COLO668 (cell line): ENCODE measurements at regions not wholly inside any gene's neighbourhood (a gene's known extent, or its start where the extent isn't known, plus 50 kb on each side); places are given as distances from the start of the nearest gene placed in this dataset.

ENCODE experiments used
- DNase-seq: peaks from one replicate; lab custom pipeline; 2025; ENCODE audit not compliant: unreplicated experiment; lab: John Stamatoyannopoulos, UW

DNA sequence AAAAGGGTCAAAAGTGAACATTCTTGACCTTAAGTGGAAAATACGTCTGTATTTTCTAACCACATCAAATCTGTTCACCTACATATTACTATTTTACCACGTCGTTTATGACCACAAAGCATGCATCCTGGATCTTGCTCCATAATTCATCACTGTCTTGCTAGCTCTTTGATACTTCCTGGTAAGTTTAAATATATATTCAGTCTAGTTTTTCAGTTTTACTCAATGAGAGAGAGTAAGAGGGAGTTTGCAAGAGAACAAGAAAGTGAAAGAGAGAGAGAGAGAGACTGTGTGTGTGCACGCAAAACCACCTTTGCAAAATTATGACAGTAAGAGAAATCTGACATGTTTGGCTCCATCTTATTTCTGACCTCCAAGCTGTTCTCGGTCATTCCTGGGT is 173.7 kb upstream of the GALNTL6 start:
- DNase-seq = no peak

DNA sequence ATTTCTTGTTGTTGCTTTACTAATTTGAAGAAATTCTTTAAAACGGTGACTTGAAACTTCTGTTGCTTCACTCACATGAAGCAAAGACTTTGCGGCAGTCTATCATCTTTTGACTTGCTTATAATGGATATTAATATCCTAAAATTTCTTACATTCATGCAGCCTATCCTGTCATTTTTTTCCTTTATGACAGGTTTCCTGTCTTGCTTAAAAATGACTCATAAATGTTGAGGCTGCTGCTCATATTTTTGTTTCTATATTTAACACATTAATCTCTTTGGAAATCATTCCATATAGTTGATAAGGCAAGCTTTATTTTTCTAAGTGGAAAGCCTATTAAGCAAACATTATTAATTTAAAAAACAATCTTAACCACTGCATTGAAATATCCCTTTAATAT is 176.6 kb upstream of the GALNTL6 start:
- no peak for DNase-seq

DNA sequence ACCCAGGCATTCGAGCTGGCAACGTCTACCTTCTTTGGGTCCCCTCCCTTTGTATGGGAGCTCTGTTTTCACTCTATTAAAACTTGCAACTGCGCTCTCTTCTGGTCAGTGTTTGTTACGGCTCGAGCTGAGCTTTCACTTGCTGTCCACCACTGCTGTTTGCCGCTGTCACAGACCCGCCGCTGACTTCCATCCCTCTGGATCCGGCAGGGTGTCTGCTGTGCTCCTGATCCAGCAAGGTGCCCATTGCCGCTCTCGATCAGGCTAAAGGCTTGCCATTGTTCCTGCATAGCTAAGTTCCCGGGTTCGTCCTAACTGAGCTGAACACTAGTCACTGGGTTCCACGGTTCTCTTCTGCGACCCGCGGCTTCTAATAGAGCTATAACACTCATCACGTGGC is 183.5 kb upstream of the GALNTL6 start:
- DNase-seq = no peak

DNA sequence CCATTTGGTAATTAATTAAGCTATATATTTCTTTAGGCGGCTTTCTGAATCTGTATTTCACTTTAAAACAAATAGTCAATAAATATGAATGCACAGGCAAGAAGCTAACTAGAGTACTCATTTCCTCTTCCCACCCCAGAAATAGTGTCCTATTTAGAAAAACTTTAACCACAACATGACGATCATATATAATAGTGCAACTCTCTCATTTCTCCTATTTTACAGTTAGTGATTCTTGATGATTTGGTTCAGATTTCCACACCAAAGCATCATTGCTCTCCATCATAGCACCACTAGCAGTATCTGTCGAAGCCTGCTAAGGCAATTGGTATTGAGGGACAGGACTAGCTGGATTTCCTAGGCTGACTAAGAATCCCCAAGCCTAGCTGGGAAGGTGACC is 184.0 kb upstream of the GALNTL6 start:
- no peak for DNase-seq

DNA sequence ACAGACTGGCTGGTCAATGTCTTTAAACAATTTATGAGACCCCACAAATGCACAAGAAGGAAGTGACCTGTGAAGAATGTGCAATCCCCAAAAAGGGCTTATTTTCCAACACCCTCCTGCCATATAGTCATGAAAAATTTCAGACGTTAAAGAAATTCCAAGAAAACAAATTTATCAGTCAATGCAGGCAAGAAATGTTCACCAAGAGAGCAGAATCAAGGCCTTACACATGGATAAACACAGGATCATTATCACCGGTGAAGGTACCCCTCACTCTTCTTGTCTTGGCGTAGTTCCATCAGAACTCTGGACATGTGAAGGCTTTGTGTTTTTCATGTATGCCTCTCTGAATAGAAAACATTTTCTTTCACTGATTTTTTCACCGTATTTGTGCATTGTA is 186.7 kb upstream of the GALNTL6 start:
- no peak for DNase-seq

DNA sequence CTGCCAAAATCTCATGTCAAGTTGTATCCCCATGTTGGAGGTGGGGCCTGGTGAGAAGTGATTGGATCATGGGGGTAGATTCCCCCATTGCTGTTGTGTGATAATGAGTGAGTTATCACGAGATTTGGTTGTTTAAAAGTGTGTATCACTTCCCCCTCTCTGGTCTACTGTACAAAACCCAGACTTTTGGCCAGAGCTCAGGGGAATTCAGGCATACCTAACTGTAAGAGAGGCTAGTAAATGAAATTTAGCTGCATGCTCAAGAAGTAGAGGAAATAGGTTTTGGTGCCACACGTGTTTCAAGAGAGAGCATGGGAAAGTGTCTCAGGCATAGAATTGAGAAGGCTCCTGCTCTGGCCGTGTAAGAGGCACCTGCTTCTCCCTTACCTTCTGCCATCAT is 190.5 kb upstream of the GALNTL6 start:
- no peak for DNase-seq

DNA sequence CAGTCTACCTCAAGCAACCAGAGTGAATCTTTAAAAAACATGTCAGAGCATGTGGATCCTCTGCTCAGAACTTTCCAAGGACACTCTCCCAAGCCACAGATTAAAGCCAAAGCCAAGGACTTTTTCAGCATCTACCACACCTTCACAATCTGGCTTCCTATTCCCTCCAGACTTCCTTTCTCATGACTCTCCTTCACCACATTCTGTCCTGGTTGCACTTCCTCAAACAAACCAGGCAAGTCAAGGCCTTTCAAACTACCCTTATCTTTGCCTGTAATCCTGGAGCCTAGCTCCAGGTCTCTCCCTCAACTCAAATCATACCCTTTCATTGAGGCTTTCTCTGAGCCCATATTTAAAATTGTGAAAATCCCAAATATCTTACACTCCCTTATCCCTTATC is 191.6 kb upstream of the GALNTL6 start:
- no peak for DNase-seq

DNA sequence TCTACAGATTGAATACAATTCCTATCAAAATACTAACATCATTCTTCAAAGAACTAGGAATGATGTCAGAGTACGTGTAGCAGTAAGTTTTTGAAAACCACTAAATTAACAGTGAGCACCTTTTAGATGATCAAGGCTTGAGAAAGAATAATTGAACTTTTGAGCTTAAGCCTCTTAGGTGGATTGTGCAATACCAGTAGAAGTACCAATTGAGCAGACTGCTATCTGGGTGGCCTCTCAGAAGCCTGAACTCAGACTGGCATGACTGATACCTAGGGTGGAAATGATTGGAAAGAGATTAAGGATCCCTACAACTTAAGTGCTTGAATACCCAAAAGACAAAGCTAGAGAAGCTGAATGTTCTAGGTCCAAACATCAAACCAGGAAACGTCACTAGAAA is 200.3 kb upstream of the GALNTL6 start:
- no peak for DNase-seq

DNA sequence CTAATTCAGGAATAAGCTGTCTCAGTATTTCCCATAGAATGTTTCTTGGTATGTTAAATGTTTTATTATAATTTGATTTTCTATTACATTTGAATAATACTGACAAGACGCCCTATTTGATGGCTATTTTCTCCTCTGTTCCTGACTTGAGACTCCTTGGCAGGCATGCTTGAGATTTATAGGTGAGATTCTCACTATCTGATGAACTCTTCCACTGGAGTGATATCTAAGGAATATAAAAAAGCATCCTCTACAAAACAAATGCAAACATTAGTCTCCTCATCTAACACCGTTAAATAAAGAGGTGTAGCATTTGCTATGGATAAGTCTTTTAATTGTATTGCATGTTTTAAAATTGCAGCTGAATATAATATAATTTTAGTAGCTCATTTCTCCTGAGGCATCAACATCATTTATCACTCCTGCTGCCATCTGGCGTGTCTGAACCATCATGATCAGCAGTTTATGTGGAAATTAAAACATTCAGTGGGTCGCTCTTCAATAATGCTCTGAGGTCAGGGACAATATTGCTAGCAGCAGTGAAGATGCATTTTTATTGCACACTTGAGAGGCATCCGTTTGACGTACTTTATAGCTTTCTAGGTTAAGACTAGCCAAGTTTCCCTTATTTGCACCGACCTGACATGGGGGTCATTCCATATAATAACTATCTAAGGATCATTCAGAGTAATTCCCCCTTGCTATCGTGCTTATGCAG is 210.4 kb upstream of the GALNTL6 start:
- no peak for DNase-seq

DNA sequence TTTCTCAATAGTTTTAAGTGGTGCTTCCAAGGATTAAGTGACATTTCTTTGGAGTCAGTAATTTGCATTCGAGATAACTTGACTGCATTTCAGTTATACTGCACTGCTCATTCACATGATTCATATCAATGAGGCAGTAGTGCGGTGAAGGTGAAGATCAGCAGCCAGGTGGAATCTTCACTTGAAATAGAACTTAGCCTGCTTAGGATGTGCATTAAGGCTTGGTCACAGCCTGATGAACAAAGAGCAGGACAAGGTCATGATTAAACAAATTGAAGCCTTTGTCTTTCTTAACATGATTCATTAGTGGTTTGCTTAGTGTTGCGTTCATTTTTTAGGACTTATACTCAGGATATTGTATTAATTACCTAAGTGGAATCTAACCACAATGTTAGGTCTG is 212.1 kb upstream of the GALNTL6 start:
- no peak for DNase-seq

DNA sequence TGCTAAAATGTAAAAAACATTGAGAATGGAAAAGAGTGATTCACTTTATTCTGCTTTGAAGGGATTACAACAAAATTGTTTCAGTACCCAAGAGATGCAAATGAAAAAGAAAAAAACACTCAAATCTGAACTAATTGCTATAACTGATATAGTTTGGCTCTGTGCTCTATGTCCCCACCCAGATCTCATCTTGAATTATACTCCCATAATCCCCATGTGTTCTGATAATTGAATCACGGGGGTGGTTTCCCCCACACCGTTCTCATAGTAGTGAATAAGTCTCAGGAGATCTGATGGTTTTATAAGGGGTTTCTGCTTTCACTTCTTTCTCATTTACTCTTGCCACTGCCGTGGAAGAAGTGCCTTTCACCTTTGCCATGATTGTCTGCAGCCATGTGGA is 213.6 kb upstream of the GALNTL6 start:
- no peak for DNase-seq

DNA sequence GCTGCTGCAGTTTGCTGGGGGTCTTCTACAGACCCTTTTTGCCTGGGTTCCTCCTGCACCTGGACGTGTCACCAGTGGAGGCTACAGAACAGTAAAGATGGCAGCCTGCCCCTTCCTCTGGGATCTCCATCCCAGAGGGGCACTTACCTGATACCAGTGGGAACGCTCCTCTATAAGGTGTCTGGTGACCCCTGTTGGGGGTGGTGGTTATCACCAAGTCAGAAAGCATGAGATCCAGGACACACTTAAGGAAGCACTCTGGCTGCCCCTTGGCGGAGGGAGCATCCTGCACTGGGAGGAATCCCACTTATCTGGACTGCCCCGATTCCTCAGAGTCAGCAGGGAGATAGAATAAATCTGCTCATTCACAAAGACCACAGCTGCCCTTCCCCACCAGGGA is 218.9 kb upstream of the GALNTL6 start:
- DNase-seq = no peak

DNA sequence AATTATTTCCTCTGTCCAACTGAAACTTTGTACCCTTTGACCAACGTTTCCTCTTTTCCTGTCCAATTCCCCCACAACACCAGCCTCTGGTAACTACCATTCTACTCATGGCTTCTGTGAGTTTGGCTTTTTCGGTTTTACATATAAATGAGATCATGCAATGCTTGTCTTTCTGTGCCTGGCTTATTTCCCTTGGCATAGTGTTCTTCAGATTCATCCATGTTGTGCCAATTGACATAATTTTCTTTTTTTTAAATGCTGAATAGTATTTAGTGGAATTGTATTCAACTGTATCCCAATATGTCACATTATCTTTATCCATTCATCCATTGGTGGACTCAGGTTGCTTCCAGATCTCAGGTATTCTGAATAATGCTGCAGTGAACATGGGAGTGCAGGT is 222.5 kb upstream of the GALNTL6 start:
- no peak for DNase-seq

DNA sequence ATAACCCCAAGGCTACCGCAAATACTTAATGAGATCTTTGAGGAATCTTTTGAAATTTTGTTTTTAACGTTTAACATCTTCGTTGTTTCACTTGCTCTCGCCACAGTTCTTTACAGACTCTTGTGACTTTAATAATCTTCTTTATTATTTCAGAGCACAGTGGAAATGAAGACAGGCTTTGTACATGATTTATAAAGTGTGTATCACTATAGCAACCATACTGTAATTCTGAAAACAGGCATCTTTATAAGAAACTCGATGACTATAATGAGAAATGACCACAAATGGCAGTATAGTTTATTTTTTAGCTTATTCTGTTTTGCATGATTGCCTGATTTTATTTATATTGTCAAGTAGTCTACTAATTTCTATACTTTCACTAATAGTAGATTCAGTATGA is 224.4 kb upstream of the GALNTL6 start:
- no peak for DNase-seq

DNA sequence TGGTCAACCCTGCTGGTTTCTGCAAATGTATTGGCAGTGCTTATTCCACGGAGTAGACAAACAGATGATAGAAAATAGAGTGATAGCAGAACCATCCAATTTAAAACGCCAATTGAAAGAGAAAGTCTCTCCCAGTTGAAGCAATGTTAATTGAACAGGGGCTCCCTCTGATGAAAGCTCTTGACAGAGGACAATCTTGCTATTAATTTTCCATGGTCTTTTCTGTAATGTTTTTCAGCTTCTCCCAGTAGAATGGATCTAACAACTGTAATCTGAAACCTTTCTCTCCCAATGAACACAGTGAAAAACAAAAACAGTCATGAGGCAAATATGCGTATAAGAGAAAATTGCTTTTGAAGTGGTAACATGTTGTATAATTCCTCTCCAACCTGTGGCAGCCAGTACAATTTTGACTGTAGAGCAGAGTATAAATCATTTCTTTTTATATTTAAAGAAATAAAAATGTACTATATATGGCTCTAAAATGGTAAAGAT is 225.1 kb upstream of the GALNTL6 start:
- DNase-seq = no peak

DNA sequence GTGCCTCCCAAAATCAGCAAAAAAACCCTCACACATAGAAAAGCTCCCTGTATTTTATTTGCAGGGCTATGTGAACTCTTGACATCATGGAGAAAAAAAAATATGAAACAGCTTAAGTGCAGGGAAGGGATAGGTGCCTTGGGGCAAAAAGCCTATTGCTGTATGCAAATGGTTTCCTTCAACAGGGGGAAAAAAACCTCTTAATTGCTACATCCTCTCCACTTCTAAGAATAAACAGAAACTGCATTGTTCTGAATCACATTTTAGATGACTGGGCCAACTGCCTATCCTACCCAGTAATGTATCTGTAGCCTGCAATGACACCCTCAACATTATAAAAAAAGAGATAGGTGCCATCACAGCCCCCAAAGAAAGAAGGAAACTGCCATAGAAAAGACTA is 229.4 kb upstream of the GALNTL6 start:
- DNase-seq = no peak

DNA sequence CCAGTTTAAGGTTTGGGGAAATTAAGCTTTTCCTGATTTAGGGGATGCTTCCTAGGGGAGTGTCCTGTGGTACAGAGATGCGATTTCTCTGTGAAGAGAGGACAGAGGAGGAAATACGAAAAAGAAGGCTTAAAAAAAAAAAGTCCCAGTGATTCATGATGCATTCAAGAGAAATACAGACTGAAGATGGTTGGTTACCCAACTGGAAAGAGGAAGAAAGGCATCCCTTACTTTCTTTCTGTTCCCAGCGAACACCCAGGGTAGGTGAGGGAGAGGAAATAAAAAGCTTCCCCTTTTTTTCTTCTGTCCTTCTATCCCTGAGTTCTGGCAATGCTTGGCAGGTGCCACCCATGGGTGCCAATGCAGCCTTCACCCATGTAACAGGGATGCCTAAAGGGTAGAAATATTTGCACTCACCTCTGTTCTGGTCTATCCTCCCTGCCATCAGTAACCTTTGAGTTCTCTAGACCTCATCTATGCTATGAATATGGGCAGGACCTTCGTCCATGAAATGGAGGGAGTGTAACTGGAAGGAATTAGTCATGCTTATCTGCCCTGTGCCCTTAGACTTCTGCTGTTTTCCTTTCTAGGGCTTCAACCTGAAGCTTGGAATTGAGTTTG is 230.1 kb upstream of the GALNTL6 start:
- no peak for DNase-seq

DNA sequence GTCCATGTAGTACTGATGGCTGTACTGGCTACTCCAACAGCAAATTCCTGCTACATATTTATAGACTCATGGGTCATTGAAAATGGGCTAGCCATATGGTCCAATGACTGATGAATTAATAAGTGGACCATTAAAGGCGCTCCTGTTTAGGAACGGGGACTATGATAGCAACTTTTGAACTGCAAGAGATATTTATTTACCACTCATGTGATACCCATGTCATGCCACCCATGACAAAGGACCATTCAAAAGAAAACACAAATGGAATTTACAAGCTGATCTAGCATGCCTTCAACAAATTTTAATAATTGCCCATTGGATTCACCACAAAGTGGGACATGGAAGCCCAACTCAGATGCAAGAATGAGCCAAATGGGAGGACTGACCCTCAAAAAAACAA is 240.0 kb upstream of the GALNTL6 start:
- DNase-seq = no peak

DNA sequence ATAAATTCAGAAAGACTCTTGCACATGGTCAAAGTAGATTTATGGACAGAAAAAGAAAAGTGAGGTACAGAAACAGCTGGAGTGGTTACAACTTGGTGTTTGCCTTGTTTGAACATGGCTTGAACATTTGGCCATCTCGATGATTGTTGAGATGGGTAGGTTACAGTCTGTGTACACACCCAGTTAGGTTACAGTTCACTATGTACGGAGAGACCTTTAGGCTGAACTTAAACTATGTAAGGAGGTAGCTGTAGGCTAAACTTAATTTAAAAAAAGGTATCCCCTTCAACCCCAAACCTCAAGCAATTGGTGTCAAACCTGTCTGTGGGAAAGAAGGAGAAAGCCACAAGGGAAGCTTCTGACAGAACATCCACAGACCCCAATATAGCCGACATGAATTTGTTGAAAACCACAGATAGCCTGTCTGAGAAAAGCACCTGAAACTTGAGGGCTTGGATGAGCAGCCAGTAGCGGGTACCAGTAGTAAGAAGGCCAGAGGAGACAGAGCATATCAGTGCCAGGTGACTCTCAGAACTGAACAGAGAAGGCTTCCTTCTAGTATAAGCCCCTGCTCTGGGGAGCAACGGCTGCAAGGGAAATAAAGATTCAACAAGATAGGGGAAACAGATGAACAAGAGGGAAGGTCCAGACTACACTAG is 247.9 kb upstream of the GALNTL6 start:
- no peak for DNase-seq

DNA sequence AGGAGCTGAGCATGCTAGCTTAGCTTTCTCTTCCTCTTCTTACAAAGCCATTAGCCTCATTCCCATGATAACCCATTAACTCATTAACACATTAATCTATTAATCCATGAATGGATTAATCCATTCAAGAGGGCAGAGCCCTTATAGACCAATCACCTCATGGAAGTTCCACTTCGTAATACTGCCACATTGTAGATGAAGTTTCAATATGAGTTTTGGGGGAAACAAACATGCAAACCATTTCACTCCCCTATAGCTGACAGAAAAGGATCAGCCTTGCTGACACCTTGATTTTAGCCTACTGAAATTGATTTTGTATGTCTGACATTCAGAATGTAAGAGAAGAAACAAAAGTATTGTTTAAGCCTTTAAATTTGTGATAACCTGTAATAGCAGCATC is 251.8 kb upstream of the GALNTL6 start:
- no peak for DNase-seq

DNA sequence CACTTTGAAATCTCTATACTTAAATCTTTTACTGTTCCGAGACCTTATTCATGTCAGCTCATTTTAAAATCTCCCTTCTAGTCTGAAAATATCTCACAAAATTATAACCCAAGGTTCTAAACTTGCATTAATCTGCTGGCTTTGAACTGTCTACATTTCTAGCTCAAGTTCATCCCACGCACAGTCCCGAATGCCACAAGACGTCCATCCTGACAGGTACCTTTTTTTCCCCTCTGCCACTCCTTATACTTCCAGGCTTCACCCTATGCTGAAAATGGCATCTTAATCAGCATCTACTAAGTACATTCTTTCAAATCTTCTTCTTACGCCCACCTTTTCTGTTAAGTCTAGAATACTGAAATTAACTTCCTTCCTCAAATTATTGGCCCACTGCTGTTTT is 259.2 kb upstream of the GALNTL6 start:
- no peak for DNase-seq

DNA sequence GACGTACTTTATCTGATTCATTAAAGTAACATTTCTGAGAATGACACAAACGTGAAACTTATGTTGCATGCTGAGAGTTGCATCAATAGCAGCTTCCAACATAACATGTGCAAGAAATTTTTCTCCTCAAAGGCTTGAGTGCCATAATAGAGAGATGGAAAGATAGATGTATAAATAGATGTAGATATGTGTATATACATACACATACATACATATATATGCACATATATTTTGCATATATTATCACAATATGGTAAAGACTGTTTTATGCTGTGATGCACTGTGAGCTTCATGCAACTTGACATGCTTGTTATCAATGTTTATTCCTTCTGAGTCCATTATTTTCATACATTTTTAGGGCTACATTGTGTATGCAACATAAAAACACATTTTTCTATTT is 270.6 kb upstream of the GALNTL6 start:
- no peak for DNase-seq
